GM21367 (cell line): ENCODE measurements at regions not wholly inside any gene's neighbourhood (a gene's known extent, or its start where the extent isn't known, plus 50 kb on each side); places are given as distances from the start of the nearest gene placed in this dataset.

ENCODE experiments used
- ATAC-seq: cut with Tn5 transposase; IDR thresholded peaks from one replicate; pipeline ENCODE4 v1.9.1; 2021; ENCODE audit not compliant: unreplicated experiment

GRCh38 chr22:48944433-48944750 lies 883.3 kb downstream of the BRD1 start:
- ATAC-seq, result no peak

- ATAC-seq, result no peak
Observed at GRCh38 chr22:48943567-48944432, 883.9 kb downstream of the BRD1 start.

GRCh38 chr22:48942698-48943566 lies 884.7 kb downstream of the BRD1 start:
- ATAC-seq, result no peak

GRCh38 chr22:48941903-48942575 lies 885.6 kb downstream of the BRD1 start:
- ATAC-seq, result no peak

GRCh38 chr22:48941033-48941902 lies 886.4 kb downstream of the BRD1 start:
- ATAC-seq, result no peak

GRCh38 chr22:48940266-48941032 lies 887.2 kb downstream of the BRD1 start:
- no peak for ATAC-seq

GRCh38 chr22:48939441-48940265 lies 888.0 kb downstream of the BRD1 start:
- no peak for ATAC-seq

GRCh38 chr22:48938741-48939140 lies 888.9 kb downstream of the BRD1 start:
- ATAC-seq, result no peak

GRCh38 chr22:48937032-48937639 lies 890.5 kb downstream of the BRD1 start:
- no peak for ATAC-seq

- no peak for ATAC-seq
Observed at GRCh38 chr22:48936391-48936790, 891.3 kb downstream of the BRD1 start.

- no peak for ATAC-seq
Observed at GRCh38 chr22:48934446-48934845, 893.2 kb downstream of the BRD1 start.

- ATAC-seq, result no peak
Observed at GRCh38 chr22:48931452-48931851, 896.2 kb downstream of the BRD1 start.

- no peak for ATAC-seq
Observed at GRCh38 chr22:48929276-48929790, 898.3 kb downstream of the BRD1 start.

GRCh38 chr22:48927591-48927990 lies 900.1 kb downstream of the BRD1 start:
- no peak for ATAC-seq

- ATAC-seq, result no peak
Observed at GRCh38 chr22:48926643-48927042, 901.0 kb downstream of the BRD1 start.

GRCh38 chr22:48926136-48926535 lies 901.5 kb downstream of the BRD1 start:
- no peak for ATAC-seq

- ATAC-seq, result no peak
Observed at GRCh38 chr22:48925450-48925849, 902.2 kb downstream of the BRD1 start.

GRCh38 chr22:48923996-48924395 lies 903.7 kb downstream of the BRD1 start:
- ATAC-seq, result no peak
